ENCODE measurements at regions not wholly inside any gene's neighbourhood (a gene's known extent, or its start where the extent isn't known, plus 50 kb on each side); places are given as distances from the start of the nearest gene placed in this dataset.
"Not testable (repeated sequence)": the region's sequence is repeated elsewhere in the genome, so short reads cannot be mapped to it uniquely, and the experiment has no call there.

- DNase-seq (ENCODE audit: low read depth) = no peak
Observed at GRCh38 chr17:33847900-33848299, 407.2 kb upstream of the CCL2 start.

DNA sequence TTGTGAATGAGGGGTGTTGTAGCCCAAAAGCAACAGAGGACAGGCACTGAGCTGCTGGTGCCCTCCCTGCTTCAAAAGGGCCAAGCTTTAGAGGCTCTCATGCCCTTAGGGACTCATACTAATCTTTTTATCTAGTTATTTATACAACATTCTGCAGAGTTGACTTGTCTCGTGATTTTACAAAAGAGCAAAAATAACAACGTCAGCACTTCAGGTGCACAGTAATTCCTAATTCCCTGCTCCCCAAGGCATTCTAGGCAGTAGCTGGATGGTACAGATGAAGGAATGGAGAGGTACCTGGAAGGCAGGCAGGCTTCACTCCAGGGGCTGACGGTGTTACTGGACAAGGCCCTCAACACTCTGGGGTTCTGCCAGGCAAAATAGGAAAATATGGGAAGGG, 406.7 kb upstream of the CCL2 start:
- DNase-seq (ENCODE audit: low read depth) = no peak

- no peak for DNase-seq (ENCODE audit: low read depth)
Observed at GRCh38 chr17:33854596-33854995, 400.5 kb upstream of the CCL2 start.

GRCh38 chr17:33858121-33858520, 397.0 kb upstream of the CCL2 start:
- no peak for DNase-seq (ENCODE audit: low read depth)

GRCh38 chr17:33858682-33859081, 396.4 kb upstream of the CCL2 start:
- no peak for DNase-seq (ENCODE audit: low read depth)

GRCh38 chr17:33862772-33863602, 392.1 kb upstream of the CCL2 start:
- DNase-seq (ENCODE audit: low read depth) = no peak

- DNase-seq (ENCODE audit: low read depth) = no peak
Observed at GRCh38 chr17:33864758-33865229, 390.3 kb upstream of the CCL2 start.

- DNase-seq (ENCODE audit: low read depth) = no peak
Observed at GRCh38 chr17:33868899-33869298, 386.2 kb upstream of the CCL2 start.

- no peak for DNase-seq (ENCODE audit: low read depth)
Observed at GRCh38 chr17:33870936-33871335, 384.1 kb upstream of the CCL2 start.

DNA sequence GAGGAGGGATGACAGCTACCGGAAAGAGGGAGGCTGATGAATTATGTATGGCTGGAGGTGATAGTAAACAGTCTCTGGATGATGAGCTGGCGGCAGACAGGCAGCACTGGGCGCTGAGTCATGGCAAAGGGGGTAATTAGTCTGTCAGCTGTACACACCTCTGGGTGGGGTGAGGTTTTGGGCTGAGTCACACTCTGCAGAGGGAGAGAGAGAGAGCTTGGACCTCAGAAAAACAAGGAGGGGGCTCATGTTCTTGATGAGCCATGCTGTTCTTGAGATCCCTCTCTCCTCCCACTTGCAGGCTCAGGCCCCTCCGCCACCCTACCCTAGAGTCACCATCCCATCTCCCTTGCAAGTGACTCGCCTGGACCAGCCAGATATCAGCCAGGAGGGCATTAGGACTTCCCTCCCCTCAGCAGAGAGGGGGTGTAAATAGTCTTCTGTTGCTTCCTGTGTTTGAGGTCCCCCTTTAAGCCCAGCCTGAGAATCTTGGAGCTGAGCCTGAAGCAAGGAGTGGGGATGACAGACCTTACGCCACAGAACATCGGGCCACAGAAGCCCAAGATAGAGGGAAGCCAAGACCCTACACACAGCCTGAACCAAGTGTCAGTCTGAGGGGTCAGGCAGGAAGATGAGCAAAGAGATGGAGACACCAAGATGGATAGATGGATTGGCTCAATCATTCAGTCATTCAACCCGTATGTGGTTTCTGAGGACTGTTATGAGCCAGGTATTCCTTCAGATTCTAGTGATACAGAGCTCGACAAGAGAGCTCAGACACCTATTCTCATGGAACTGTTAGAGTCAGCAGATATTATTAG, 383.2 kb upstream of the CCL2 start:
- no peak for DNase-seq (ENCODE audit: low read depth)

DNA sequence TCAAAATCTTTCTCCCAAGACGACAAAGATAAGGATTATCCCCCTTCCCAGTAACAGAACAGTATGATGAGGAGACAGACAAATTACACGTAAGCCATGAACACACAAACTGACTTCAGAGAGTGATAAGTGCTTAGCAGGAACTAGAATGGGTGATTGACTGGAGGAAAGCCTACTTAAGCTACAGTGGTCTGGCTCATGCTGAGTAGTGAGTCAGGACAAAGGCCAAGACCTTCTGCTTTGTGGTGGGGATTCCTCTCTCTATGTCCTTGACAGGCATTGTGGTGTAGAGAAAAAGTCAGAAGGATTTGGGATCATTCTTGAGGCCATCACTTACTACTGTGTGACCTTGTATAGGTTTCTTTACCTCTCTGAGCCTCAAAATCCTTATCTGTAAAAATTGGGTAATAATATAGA, 381.9 kb upstream of the CCL2 start:
- no peak for DNase-seq (ENCODE audit: low read depth)

- DNase-seq (ENCODE audit: low read depth) = no peak
Observed at GRCh38 chr17:33874617-33875060, 380.4 kb upstream of the CCL2 start.

DNA sequence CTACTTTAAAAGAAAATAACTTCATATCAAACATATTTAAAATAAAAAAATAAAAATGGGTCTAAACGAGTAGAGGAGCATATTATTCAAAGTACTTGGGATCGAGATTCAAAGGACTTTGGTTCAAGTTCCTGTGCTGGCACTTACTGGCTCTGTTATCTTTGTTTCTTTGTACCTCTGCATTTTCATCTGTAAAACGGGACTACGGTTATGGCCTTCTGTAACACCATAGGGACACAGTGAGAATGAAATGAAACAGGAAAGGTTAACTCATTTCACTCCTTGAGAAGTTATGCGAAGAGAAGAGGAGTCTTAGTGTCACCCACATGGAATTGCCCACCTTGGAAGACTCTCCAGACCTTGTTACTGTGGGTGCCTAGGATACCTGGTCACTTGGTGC, 379.1 kb upstream of the CCL2 start:
- no peak for DNase-seq (ENCODE audit: low read depth)

GRCh38 chr17:33882273-33882672, 372.8 kb upstream of the CCL2 start:
- not testable (repeated sequence) for DNase-seq (ENCODE audit: low read depth)

GRCh38 chr17:33882677-33883076, 372.4 kb upstream of the CCL2 start:
- not testable (repeated sequence) for DNase-seq (ENCODE audit: low read depth)

DNA sequence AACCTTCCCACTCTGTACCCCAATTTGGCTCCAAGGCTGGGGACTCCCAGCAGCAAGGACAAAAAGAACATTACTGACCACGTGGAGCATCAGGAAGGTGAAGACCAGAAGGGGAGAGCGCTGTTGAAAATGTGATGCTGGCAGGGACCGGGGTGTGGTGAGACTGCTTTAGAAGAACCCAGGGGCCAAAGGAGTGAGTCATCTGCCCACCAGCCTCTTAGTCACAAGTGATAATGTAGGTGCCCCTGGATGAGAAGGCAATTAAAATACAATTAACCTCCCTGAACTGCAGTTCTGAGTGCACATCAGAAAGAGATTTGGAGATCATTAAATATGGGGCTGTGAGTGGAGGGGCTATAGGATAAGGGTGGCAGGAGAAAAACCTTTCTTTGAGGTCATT, 366.6 kb upstream of the CCL2 start:
- no peak for DNase-seq (ENCODE audit: low read depth)

DNA sequence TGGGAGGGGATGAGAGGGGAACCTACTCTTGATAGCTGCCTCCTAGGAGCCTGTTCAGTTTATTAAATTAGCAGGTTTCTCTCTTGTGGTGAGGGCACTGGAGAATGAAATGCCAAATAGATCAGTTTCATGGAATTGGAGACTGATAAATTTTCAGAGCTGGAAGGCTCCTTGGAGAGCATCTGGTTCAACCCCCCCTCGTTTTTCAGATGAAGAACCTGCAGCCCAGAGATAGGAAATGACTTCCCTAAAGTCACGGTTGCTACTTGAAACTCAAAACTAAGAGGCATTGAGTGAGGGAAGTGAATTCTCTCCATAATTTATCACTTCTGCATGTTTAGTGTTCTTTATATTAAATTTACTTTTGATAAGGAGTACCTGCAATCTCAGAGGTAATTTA, 366.0 kb upstream of the CCL2 start:
- no peak for DNase-seq (ENCODE audit: low read depth)

GRCh38 chr17:33889766-33890165, 365.3 kb upstream of the CCL2 start:
- DNase-seq (ENCODE audit: low read depth) = no peak

DNA sequence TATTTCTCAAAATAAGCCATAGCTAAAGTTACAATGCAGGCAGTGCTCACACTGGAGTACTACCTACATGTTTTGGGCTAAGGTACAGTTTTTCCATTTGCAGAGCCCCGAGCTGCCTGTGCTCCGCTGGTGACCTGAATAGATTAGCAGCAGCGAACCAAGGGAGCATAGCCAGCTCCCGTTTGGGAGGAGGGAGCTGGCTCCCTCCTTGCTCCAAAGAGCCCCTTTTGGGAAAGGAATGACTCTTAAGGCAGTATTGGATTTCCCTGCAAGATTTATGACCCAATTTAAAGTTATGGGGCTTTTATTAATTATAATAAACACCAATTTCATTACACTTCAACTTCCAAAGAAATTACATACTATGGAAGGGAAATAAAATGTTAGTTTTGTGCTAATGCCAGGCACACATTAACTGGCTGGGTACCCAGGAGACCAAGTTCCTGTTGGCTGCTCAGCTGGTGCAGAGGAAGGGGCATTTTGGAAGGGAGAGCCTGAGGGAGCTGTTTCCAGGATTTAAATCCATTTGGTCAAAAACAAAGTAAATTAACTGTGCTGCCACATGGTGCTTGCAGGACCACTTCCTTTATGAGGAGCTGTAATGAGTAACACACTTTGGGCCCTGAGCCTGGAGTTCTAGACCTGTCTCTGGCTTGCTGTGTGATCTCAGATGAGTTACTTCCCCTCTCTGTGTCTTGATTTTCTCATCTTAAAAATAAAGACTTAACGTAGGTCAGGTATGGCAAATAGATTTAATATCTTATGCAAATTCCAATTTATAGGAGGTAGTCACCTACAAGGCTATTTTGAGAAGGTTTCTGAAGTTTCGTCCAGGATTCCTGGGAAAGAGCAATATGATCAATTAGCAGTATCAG, 362.1 kb upstream of the CCL2 start:
- DNase-seq (ENCODE audit: low read depth) = no peak

- DNase-seq (ENCODE audit: low read depth) = no peak
Observed at GRCh38 chr17:33895491-33895890, 359.6 kb upstream of the CCL2 start.

DNA sequence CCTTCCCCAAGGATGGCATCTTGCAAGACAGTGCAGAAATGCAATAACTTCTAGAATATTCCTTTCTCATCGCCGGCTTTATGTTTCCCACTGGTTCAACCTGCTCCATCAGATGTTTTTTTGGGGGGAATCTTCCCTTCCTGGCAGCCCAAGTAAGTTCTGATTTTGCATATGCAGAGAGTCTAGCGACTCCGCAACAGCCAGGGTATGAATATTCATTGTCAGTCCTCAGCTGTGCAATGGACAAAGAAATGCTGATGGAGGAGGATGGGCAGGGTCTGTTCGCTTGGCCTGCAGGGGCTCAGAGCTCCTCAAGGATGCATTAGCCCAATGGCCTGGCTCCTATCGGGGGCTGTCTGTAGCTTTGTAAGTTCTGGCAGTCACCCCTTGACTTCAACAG, 358.8 kb upstream of the CCL2 start:
- no peak for DNase-seq (ENCODE audit: low read depth)

- no peak for DNase-seq (ENCODE audit: low read depth)
Observed at GRCh38 chr17:33901085-33901484, 354.0 kb upstream of the CCL2 start.
